Prostate gland (tissue), 2 donors: ENCODE measurements at regions not wholly inside any gene's neighbourhood (a gene's known extent, or its start where the extent isn't known, plus 50 kb on each side); places are given as distances from the start of the nearest gene placed in this dataset.

ENCODE experiments used
- DNase-seq: peaks from one replicate; pipeline ENCODE4 v3.0.0-alpha.2; 2019; ENCODE audit warnings: low spot score
- H3K27ac ChIP-seq, 2 donors: fragments of 200-600 bp; sonication (generic); 2 replicates each; pipeline ENCODE4 v1.5.1; 2017 to 2019
- H3K27me3 ChIP-seq: fragments of 200-600 bp; sonication (generic); replicated peaks from 2 replicates; pipeline ENCODE4 v1.5.1; 2019; ENCODE audit not compliant: insufficient read depth
- H3K36me3 ChIP-seq, 2 donors: fragments of 200-600 bp; sonication (generic); 1 replicate in 1 of 2; 2 replicates in 1 of 2; pipeline versions ENCODE4 v1.5.1 to v1.8.1; 2017 to 2019
- H3K4me1 ChIP-seq: fragments of 200-600 bp; sonication (generic); replicated peaks from 2 replicates; pipeline ENCODE4 v1.5.1; 2019
- H3K4me3 ChIP-seq, 2 donors: fragments of 200-600 bp; sonication (generic); 2 replicates each; pipeline ENCODE4 v1.5.1; 2017 to 2019
- H3K9me3 ChIP-seq: fragments of 200-600 bp; sonication (generic); 2 replicates; pipeline ENCODE4 v1.5.1; 2017
- CTCF ChIP-seq, 4 experiments: fragments of 200-600 bp in 2 of 4; fragments of 450-650 bp in 2 of 4; sonication (generic) in 2 of 4; IDR thresholded peaks; 1 replicate in 3 of 4; 2 replicates in 1 of 4; pipeline ENCODE4 v1.5.1; 2016 to 2019; ENCODE audit warnings: antibody characterized with exemption in 4 of 4, mild to moderate bottlenecking in 2 of 4, moderate library complexity in 2 of 4
- POLR2A ChIP-seq: fragments of 450-650 bp; IDR thresholded peaks from one replicate; pipeline ENCODE4 v1.6.1; 2016; ENCODE audit warnings: antibody characterized with exemption, mild to moderate bottlenecking
- POLR2AphosphoS5 ChIP-seq: sonication (generic); formaldehyde crosslinking; IDR thresholded peaks from one replicate; pipeline ENCODE4 v1.6.1; 2017; ENCODE audit warnings: antibody characterized with exemption
- WGBS: methylation state at CpG from one replicate; pipeline ENCODE4 v1.1.5; 2018; 5-methylcytosine and 5-hydroxymethylcytosine counted together
- intact Hi-C: fragments of 100-400 bp; cut with DNase I; formaldehyde crosslinking; loops from one replicate; pipeline ENCODE4 v1.14.2; 2022

GRCh38 chr19:7413629-7414028 is 64.9 kb downstream of the ARHGEF18 start:
- DNase-seq = no peak
- WGBS = 77% methylated on average over 6 of the region's 6 CpGs
- no peaks in the 10 kb centered on the region for H3K36me3 ChIP-seq
- no peaks in the 10 kb centered on the region for H3K27me3 ChIP-seq
- TF ChIP-seq CTCF (IDR thresholded peaks at IDR 0.05) (no peak), POLR2AphosphoS5 (no peak), POLR2A (no peak)
- no peaks in the 10 kb centered on the region for H3K9me3 ChIP-seq
- intact Hi-C loops = no loop called here
- H3K4me1 ChIP-seq = peaks cover 3% of the 10 kb centered on the region
- no peak overlapping the region for H3K4me3 ChIP-seq
- no peak overlapping the region for H3K27ac ChIP-seq

- Histone ChIP-seq H3K27ac (peak overlapping the region; percentile 55 to 67), H3K36me3 (no peaks in the 10 kb centered on the region), H3K9me3 (no peaks in the 10 kb centered on the region), H3K4me1 (peaks cover 3% of the 10 kb centered on the region), H3K4me3 (no peak overlapping the region), H3K27me3 (no peaks in the 10 kb centered on the region)
- peak; percentile 43 for TF ChIP-seq POLR2AphosphoS5
- no peak for TF ChIP-seq POLR2A
- DNase-seq = peak; percentile 47
- 56% methylated on average over 22 of the region's 22 CpGs for WGBS
- intact Hi-C loops = no loop called here
These were observed 66.6 kb downstream of the ARHGEF18 start for GRCh38 chr19:7415163-7415856.

GRCh38 chr19:7415857-7416371 is 67.2 kb downstream of the ARHGEF18 start:
- WGBS = 69% methylated on average over 11 of the region's 11 CpGs
- Histone ChIP-seq H3K27me3 (no peaks in the 10 kb centered on the region), H3K36me3 (no peaks in the 10 kb centered on the region), H3K4me3 (no peak overlapping the region), H3K9me3 (no peaks in the 10 kb centered on the region), H3K27ac (peak overlapping the region; percentile 55 to 67), H3K4me1 (peaks cover 3% of the 10 kb centered on the region)
- intact Hi-C loops = no loop called here
- TF ChIP-seq POLR2A = no peak
- TF ChIP-seq CTCF (IDR thresholded peaks at IDR 0.05) = no peak
- no peak for TF ChIP-seq POLR2AphosphoS5
- no peak for DNase-seq

- Histone ChIP-seq H3K27ac (no peak overlapping the region), H3K9me3 (no peaks in the 10 kb centered on the region), H3K36me3 (no peaks in the 10 kb centered on the region), H3K27me3 (no peaks in the 10 kb centered on the region), H3K4me3 (no peak overlapping the region), H3K4me1 (peaks cover 3% of the 10 kb centered on the region)
- no peak for DNase-seq
- intact Hi-C loops = no loop called here
- TF ChIP-seq POLR2AphosphoS5 (no peak), POLR2A (no peak), CTCF (IDR thresholded peaks at IDR 0.05) (no peak)
- WGBS = 72% methylated on average over 9 of the region's 9 CpGs
These were observed 69.1 kb downstream of the ARHGEF18 start for GRCh38 chr19:7417671-7418324.

- no peaks in the 10 kb centered on the region for H3K27me3 ChIP-seq
- H3K27ac ChIP-seq = no peak overlapping the region
- no peaks in the 10 kb centered on the region for H3K36me3 ChIP-seq
- intact Hi-C loops = no loop called here
- WGBS = 85% methylated on average over 9 of the region's 9 CpGs
- TF ChIP-seq POLR2AphosphoS5 (no peak), CTCF (IDR thresholded peaks at IDR 0.05) (no peak), POLR2A (no peak)
- H3K4me1 ChIP-seq = peaks cover 3% of the 10 kb centered on the region
- no peaks in the 10 kb centered on the region for H3K9me3 ChIP-seq
- no peak overlapping the region for H3K4me3 ChIP-seq
- DNase-seq = no peak
These were observed 69.9 kb downstream of the ARHGEF18 start for GRCh38 chr19:7418596-7418995.
